HG03460 (cell line): ENCODE measurements at regions not wholly inside any gene's neighbourhood (a gene's known extent, or its start where the extent isn't known, plus 50 kb on each side); places are given as distances from the start of the nearest gene placed in this dataset.

Source experiments
- ATAC-seq: cut with Tn5 transposase; IDR thresholded peaks from one replicate; pipeline ENCODE4 v1.9.1; 2021; ENCODE audit not compliant: unreplicated experiment

DNA sequence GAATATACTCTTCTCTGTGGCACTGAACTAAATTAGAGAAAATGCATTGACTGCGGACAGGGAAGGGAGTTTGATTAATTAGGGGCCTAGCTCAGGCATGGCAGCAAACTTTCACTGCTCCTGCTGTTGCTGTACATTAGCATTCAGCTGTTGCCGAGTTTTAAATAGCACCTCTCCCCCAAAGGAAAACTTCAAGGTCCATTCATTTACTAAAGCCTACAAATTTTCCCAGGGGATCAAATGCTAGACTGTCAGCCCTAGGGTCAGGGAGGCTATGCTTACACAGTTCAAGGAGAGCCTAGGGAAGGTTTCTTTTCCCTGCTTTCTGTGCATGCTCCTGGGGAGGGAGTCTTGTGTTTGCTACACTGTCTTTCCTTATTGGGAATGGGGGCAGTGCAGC, 60.0 kb upstream of the GZMB start:
- ATAC-seq: no peak

- no peak for ATAC-seq
Measured at GRCh38 chr14:24693353-24693737, 59.4 kb upstream of the GZMB start.

DNA sequence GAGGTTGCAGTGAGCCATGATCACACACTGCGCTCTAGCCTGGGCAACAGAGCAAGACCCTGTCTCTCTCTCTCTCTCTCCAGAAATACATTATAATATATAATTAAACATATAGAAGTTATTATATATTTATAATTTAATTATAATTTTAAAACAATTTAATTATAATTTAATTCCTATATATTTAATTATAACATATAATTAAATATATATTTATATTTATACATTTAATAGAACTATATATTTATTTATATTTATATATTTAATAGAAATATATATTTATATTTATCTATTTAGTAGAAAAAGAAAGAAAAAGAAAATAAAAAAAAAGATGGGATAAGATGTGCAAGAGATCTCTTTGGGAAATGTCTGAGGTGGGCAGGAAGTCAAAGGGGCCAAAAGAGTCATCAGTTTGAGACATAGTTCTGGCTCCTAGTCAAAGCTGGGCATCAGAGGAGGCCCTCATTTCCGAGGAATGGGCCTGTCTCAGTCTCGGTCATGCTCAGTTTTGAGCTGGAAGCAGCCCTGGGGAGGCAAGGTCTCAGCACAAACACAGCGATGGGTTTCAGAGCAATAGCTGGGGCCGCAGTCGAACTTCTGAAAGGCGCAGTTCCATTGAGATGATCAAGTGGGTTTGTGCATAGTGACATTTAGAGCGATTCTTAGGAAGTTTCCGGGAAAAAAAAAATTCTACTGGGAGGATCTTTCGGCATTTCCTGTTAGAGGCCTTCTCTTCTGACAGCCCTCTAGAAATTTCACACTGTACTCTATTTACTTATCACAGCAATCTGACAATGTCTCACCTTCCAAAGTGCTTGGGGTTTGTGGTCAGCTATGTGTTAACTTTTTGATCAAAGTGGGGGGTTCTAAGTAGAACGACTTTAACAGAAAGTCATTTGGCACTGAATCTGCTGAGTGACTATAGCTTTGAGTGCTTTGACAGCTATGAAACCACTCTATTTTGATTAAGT, 58.7 kb upstream of the GZMB start:
- no peak for ATAC-seq

DNA sequence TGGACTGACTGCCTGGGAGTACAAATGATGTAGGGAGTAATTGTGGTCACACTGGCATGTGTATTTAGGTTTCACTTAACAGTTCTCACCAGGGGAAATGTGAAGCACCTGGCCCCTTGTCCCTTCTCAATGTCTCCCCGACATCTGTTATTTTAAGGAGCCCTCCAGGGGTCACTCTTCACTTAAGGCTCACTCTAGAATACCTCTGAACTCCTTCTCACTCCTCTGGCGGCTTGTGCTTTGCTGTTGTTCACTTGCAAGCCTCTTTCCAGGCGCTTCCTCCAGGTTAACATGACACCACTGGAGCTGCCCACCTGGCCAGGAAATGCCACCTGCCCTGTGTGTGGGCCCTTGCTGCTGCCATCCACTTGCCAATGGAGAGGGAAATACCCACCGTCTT, 56.5 kb upstream of the GZMB start:
- ATAC-seq: no peak

DNA sequence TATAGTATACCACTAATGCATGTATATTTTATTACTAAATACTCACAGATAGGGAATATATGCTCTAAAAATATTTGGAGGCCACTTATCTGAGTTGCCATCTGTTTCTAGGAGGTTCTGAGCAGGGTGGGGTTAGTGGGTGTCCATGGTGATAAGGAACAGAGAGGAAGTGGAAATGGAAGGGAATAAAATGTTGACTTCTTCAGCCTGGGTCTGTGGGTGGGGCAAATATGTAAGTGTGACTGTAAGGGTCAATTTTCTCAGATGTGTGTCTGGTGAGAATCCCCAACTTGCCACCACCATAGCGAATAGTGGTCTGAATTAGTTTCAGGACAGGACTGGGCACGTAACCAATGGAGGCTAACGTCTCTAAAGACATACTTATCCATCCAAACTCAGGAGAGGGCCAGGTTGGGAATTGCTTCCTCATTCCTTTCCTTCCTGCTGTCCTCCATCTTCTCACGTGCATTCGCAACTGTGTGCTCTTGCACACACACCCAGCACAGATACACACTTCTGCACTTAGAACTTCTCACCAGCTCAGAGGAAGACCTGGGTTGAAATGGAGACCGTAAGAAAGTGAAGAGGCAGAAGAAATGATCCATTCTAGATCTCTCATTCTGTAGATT, 54.2 kb upstream of the GZMB start:
- no peak for ATAC-seq
